ENCODE measurements at regions not wholly inside any gene's neighbourhood (a gene's known extent, or its start where the extent isn't known, plus 50 kb on each side); places are given as distances from the start of the nearest gene placed in this dataset.

GRCh38 chr14:34023824-34024767 lies 73.2 kb upstream of the EGLN3 start:
- 88 to 92% methylated on average over 7 to 9 of the region's 13 CpGs for WGBS, 2 experiments (ENCODE audit: insufficient coverage in 2 of 2)
- H3K27ac ChIP-seq (ENCODE audit: low read depth, low read length, severe bottlenecking): no peak overlapping the region
- H3K4me1 ChIP-seq (ENCODE audit: control insufficient read depth, insufficient read depth, low read length, poor library complexity, severe bottlenecking): no peaks in the 10 kb centered on the region
- no peaks in the 10 kb centered on the region for H3K9me3 ChIP-seq (ENCODE audit: control insufficient read depth, low read length)
- H3K36me3 ChIP-seq (ENCODE audit: control insufficient read depth, insufficient read depth, low read length): no peaks in the 10 kb centered on the region
- H3K4me3 ChIP-seq (ENCODE audit: extremely low read depth, insufficient read depth, low read length, poor library complexity, severe bottlenecking): no peak overlapping the region

GRCh38 chr14:34021096-34021495 lies 70.2 kb upstream of the EGLN3 start:
- no peaks in the 10 kb centered on the region for H3K4me1 ChIP-seq (ENCODE audit: control insufficient read depth, insufficient read depth, low read length, poor library complexity, severe bottlenecking)
- no CpG with 5 or more reads among the region's 3 CpGs for WGBS, 2 experiments (ENCODE audit: insufficient coverage in 2 of 2)
- H3K4me3 ChIP-seq (ENCODE audit: extremely low read depth, insufficient read depth, low read length, poor library complexity, severe bottlenecking): no peak overlapping the region
- H3K9me3 ChIP-seq (ENCODE audit: control insufficient read depth, low read length): no peaks in the 10 kb centered on the region
- H3K27ac ChIP-seq (ENCODE audit: low read depth, low read length, severe bottlenecking): no peak overlapping the region
- no peaks in the 10 kb centered on the region for H3K36me3 ChIP-seq (ENCODE audit: control insufficient read depth, insufficient read depth, low read length)

GRCh38 chr14:34020014-34020413 lies 69.1 kb upstream of the EGLN3 start:
- Histone ChIP-seq H3K9me3 (ENCODE audit: control insufficient read depth, low read length) (no peaks in the 10 kb centered on the region), H3K4me3 (ENCODE audit: extremely low read depth, insufficient read depth, low read length, poor library complexity, severe bottlenecking) (no peak overlapping the region), H3K4me1 (ENCODE audit: control insufficient read depth, insufficient read depth, low read length, poor library complexity, severe bottlenecking) (no peaks in the 10 kb centered on the region), H3K36me3 (ENCODE audit: control insufficient read depth, insufficient read depth, low read length) (no peaks in the 10 kb centered on the region), H3K27ac (ENCODE audit: low read depth, low read length, severe bottlenecking) (no peak overlapping the region)
- 86 to 88% methylated on average over 1 of the region's 3 CpGs for WGBS, 2 experiments (ENCODE audit: insufficient coverage in 2 of 2)

- Histone ChIP-seq H3K9me3 (ENCODE audit: control insufficient read depth, low read length) (no peaks in the 10 kb centered on the region), H3K27ac (ENCODE audit: low read depth, low read length, severe bottlenecking) (no peak overlapping the region), H3K4me1 (ENCODE audit: control insufficient read depth, insufficient read depth, low read length, poor library complexity, severe bottlenecking) (no peaks in the 10 kb centered on the region), H3K4me3 (ENCODE audit: extremely low read depth, insufficient read depth, low read length, poor library complexity, severe bottlenecking) (no peak overlapping the region), H3K36me3 (ENCODE audit: control insufficient read depth, insufficient read depth, low read length) (no peaks in the 10 kb centered on the region)
- 79 to 82% methylated on average over 7 to 17 of the region's 17 CpGs for WGBS, 2 experiments (ENCODE audit: insufficient coverage in 2 of 2)
These were observed 67.8 kb upstream of the EGLN3 start for GRCh38 chr14:34018564-34019244.

- no peak overlapping the region for H3K27ac ChIP-seq (ENCODE audit: low read depth, low read length, severe bottlenecking)
- H3K4me3 ChIP-seq (ENCODE audit: extremely low read depth, insufficient read depth, low read length, poor library complexity, severe bottlenecking): no peak overlapping the region
- no peaks in the 10 kb centered on the region for H3K9me3 ChIP-seq (ENCODE audit: control insufficient read depth, low read length)
- H3K36me3 ChIP-seq (ENCODE audit: control insufficient read depth, insufficient read depth, low read length): no peaks in the 10 kb centered on the region
- H3K4me1 ChIP-seq (ENCODE audit: control insufficient read depth, insufficient read depth, low read length, poor library complexity, severe bottlenecking): no peaks in the 10 kb centered on the region
- WGBS, 2 experiments (ENCODE audit: insufficient coverage in 2 of 2): 82% methylated on average over 2 of the region's 5 CpGs; no CpG with 5 or more reads in 1 of the 2 experiments
These were observed 67.3 kb upstream of the EGLN3 start for GRCh38 chr14:34018125-34018524.

GRCh38 chr14:34015383-34015782 lies 64.5 kb upstream of the EGLN3 start:
- no peak overlapping the region for H3K4me3 ChIP-seq (ENCODE audit: extremely low read depth, insufficient read depth, low read length, poor library complexity, severe bottlenecking)
- H3K27ac ChIP-seq (ENCODE audit: low read depth, low read length, severe bottlenecking): no peak overlapping the region
- no CpG with 5 or more reads among the region's 2 CpGs for WGBS, 2 experiments (ENCODE audit: insufficient coverage in 2 of 2)
- no peaks in the 10 kb centered on the region for H3K4me1 ChIP-seq (ENCODE audit: control insufficient read depth, insufficient read depth, low read length, poor library complexity, severe bottlenecking)
- H3K36me3 ChIP-seq (ENCODE audit: control insufficient read depth, insufficient read depth, low read length): no peaks in the 10 kb centered on the region
- no peaks in the 10 kb centered on the region for H3K9me3 ChIP-seq (ENCODE audit: control insufficient read depth, low read length)

GRCh38 chr14:34014936-34015335 lies 64.1 kb upstream of the EGLN3 start:
- H3K4me3 ChIP-seq (ENCODE audit: extremely low read depth, insufficient read depth, low read length, poor library complexity, severe bottlenecking): no peak overlapping the region
- H3K9me3 ChIP-seq (ENCODE audit: control insufficient read depth, low read length): peaks cover 3% of the 10 kb centered on the region
- 100% methylated on average over 1 of the region's 3 CpGs; no CpG with 5 or more reads in 1 of the 2 experiments for WGBS, 2 experiments (ENCODE audit: insufficient coverage in 2 of 2)
- H3K36me3 ChIP-seq (ENCODE audit: control insufficient read depth, insufficient read depth, low read length): no peaks in the 10 kb centered on the region
- no peak overlapping the region for H3K27ac ChIP-seq (ENCODE audit: low read depth, low read length, severe bottlenecking)
- H3K4me1 ChIP-seq (ENCODE audit: control insufficient read depth, insufficient read depth, low read length, poor library complexity, severe bottlenecking): no peaks in the 10 kb centered on the region

- 74 to 92% methylated on average over 3 of the region's 4 CpGs for WGBS, 2 experiments (ENCODE audit: insufficient coverage in 2 of 2)
- no peaks in the 10 kb centered on the region for H3K4me1 ChIP-seq (ENCODE audit: control insufficient read depth, insufficient read depth, low read length, poor library complexity, severe bottlenecking)
- no peaks in the 10 kb centered on the region for H3K36me3 ChIP-seq (ENCODE audit: control insufficient read depth, insufficient read depth, low read length)
- no peak overlapping the region for H3K4me3 ChIP-seq (ENCODE audit: extremely low read depth, insufficient read depth, low read length, poor library complexity, severe bottlenecking)
- H3K27ac ChIP-seq (ENCODE audit: low read depth, low read length, severe bottlenecking): no peak overlapping the region
- H3K9me3 ChIP-seq (ENCODE audit: control insufficient read depth, low read length): peaks cover 3% of the 10 kb centered on the region
These were observed 62.8 kb upstream of the EGLN3 start for GRCh38 chr14:34013721-34014060.

- 94 to 100% methylated on average over 2 to 4 of the region's 9 CpGs for WGBS, 2 experiments (ENCODE audit: insufficient coverage in 2 of 2)
- Histone ChIP-seq H3K4me3 (ENCODE audit: extremely low read depth, insufficient read depth, low read length, poor library complexity, severe bottlenecking) (no peak overlapping the region), H3K36me3 (ENCODE audit: control insufficient read depth, insufficient read depth, low read length) (no peaks in the 10 kb centered on the region), H3K9me3 (ENCODE audit: control insufficient read depth, low read length) (peaks cover 3% of the 10 kb centered on the region), H3K27ac (ENCODE audit: low read depth, low read length, severe bottlenecking) (no peak overlapping the region), H3K4me1 (ENCODE audit: control insufficient read depth, insufficient read depth, low read length, poor library complexity, severe bottlenecking) (no peaks in the 10 kb centered on the region)
These were observed 62.3 kb upstream of the EGLN3 start for GRCh38 chr14:34012978-34013720.

GRCh38 chr14:34012369-34012768 lies 61.5 kb upstream of the EGLN3 start:
- Histone ChIP-seq H3K9me3 (ENCODE audit: control insufficient read depth, low read length) (peaks cover 3% of the 10 kb centered on the region), H3K4me1 (ENCODE audit: control insufficient read depth, insufficient read depth, low read length, poor library complexity, severe bottlenecking) (no peaks in the 10 kb centered on the region), H3K27ac (ENCODE audit: low read depth, low read length, severe bottlenecking) (no peak overlapping the region), H3K36me3 (ENCODE audit: control insufficient read depth, insufficient read depth, low read length) (no peaks in the 10 kb centered on the region), H3K4me3 (ENCODE audit: extremely low read depth, insufficient read depth, low read length, poor library complexity, severe bottlenecking) (no peak overlapping the region)
- WGBS, 2 experiments (ENCODE audit: insufficient coverage in 2 of 2): 100% methylated on average over 2 to 3 of the region's 6 CpGs
